Gastrocnemius medialis (tissue), 4 donors: ENCODE measurements at regions not wholly inside any gene's neighbourhood (a gene's known extent, or its start where the extent isn't known, plus 50 kb on each side); places are given as distances from the start of the nearest gene placed in this dataset.

Source experiments
- CTCF ChIP-seq, 5 experiments: fragments of 450-650 bp in 3 of 5; fragments of 200-600 bp in 2 of 5; sonication (generic) in 2 of 5; IDR thresholded peaks in 4 of 5; conservative IDR thresholded peaks in 1 of 5; 1 replicate in 4 of 5; 2 replicates in 1 of 5; pipeline ENCODE4 v1.5.1; 2016 to 2019; ENCODE audit warnings: antibody characterized with exemption in 5 of 5, mild to moderate bottlenecking in 3 of 5, moderate library complexity in 3 of 5
- POLR2A ChIP-seq, 2 donors: fragments of 450-650 bp; IDR thresholded peaks; one replicate each; pipeline ENCODE4 v1.6.1; 2017; ENCODE audit warnings: antibody characterized with exemption in 2 of 2, mild to moderate bottlenecking in 2 of 2, moderate library complexity in 2 of 2

- TF ChIP-seq CTCF (IDR thresholded peaks at IDR 0.05 in 4 of 5, conservative IDR thresholded peaks at IDR 0.05 in 1 of 5) (no peak), POLR2A (IDR thresholded peaks at IDR 0.05) (no peak)
Measured at GRCh38 chr22:22814666-22815396, 72.8 kb upstream of the IGLL5 start.
